K562 (cell line): ENCODE measurements at regions not wholly inside any gene's neighbourhood (a gene's known extent, or its start where the extent isn't known, plus 50 kb on each side); places are given as distances from the start of the nearest gene placed in this dataset.

Experiments
- ARHGAP35 ChIP-seq: fragments of 450-650 bp; IDR thresholded peaks from 2 replicates; pipeline ENCODE4 v1.6.1; 2018; ENCODE audit not compliant: partially characterized antibody
- FOS ChIP-seq: IDR thresholded peaks from 3 replicates; pipeline ENCODE4 v1.6.1; 2011; ENCODE audit not compliant: insufficient read length; ENCODE audit errors: extremely low read depth
- FOXJ3 ChIP-seq: sonication (generic); formaldehyde crosslinking; IDR thresholded peaks from 2 replicates; pipeline ENCODE4 v1.4.0; 2020; ENCODE audit warnings: mild to moderate bottlenecking, missing genetic modification reagents
- KLF16 ChIP-seq: IDR thresholded peaks from 2 replicates; pipeline ENCODE4 v1.6.1; 2016; ENCODE audit warnings: antibody characterized with exemption
- SAFB2 ChIP-seq: fragments of 200-400 bp; formaldehyde crosslinking; IDR thresholded peaks from 2 replicates; pipeline ENCODE4 v1.6.1; 2018; ENCODE audit warnings: borderline replicate concordance, low read length, low read depth, moderate library complexity; ENCODE audit not compliant: severe bottlenecking
- YY1 ChIP-seq, 3 experiments: IDR thresholded peaks; 2 replicates each; pipeline ENCODE4 v1.6.1; 2011; ENCODE audit warnings: low read length in 2 of 3, mild to moderate bottlenecking in 2 of 3, moderate library complexity in 2 of 3, borderline replicate concordance in 1 of 3, control low read depth in 1 of 3, low read depth in 1 of 3; ENCODE audit not compliant: insufficient read depth in 3 of 3, insufficient replicate concordance in 2 of 3, control insufficient read depth in 1 of 3, insufficient read length in 1 of 3; ENCODE audit errors: extremely low read depth in 1 of 3
- ZNF668 ChIP-seq: fragments of 250-450 bp; sonication (Bioruptor Pico); IDR thresholded peaks from 2 replicates; pipeline ENCODE4 v1.8.0; 2022; ENCODE audit warnings: mild to moderate bottlenecking, inconsistent platforms
- ZSCAN32 ChIP-seq: fragments of 450-650 bp; formaldehyde crosslinking; IDR thresholded peaks from 2 replicates; pipeline ENCODE4 v1.4.0; 2020; ENCODE audit warnings: mild to moderate bottlenecking, moderate library complexity
- TF ChIP-seq, protein P1 (sequence below): sonication (generic); formaldehyde crosslinking; IDR thresholded peaks from 2 replicates; pipeline ENCODE4 v1.8.1; 2022; ENCODE audit warnings: missing genetic modification reagents
- TF ChIP-seq, protein P2 (sequence below): sonication (generic); formaldehyde crosslinking; IDR thresholded peaks from 2 replicates; pipeline ENCODE4 v1.9.0; 2022; ENCODE audit warnings: mild to moderate bottlenecking, missing genetic modification reagents
- TF ChIP-seq, protein P3 (sequence below): fragments of 450-650 bp; IDR thresholded peaks from 2 replicates; pipeline ENCODE4 v1.6.1; 2016; ENCODE audit warnings: mild to moderate bottlenecking, moderate library complexity
- TF ChIP-seq, protein P4 (sequence below): fragments of 250-450 bp; sonication (Bioruptor Pico); IDR thresholded peaks from 2 replicates; pipeline ENCODE4 v1.8.0; 2022; ENCODE audit warnings: moderate library complexity, mild to moderate bottlenecking, inconsistent platforms
- TF ChIP-seq, protein P5 (sequence below): fragments of 450-650 bp; IDR thresholded peaks from 2 replicates; pipeline ENCODE4 v1.6.1; 2017; ENCODE audit warnings: antibody characterized with exemption, mild to moderate bottlenecking

DNA sequence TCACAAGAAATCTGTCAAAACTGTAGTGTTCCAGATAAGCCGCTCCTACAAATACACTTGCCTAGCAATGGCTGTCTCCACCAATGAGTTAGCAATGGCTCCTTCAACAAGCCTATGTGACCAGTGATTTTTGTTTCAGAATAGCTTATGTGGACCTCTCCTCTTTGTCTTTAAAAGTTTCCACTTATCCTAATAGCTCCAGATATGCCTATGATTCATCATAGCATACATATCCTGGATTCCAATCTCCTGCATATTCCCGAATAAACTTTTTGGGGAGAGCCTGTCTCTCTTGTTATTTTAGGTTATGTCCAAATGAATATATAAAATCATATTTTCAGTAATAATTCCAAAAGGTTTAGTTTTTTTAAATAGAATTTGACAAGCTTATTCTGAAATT, 510.6 kb downstream of the ARL4A start:
- no peak for TF ChIP-seq ZSCAN32
- no peak for TF ChIP-seq FOXJ3 (CRISPR knock-in tag)
- TF ChIP-seq, protein P1, sequence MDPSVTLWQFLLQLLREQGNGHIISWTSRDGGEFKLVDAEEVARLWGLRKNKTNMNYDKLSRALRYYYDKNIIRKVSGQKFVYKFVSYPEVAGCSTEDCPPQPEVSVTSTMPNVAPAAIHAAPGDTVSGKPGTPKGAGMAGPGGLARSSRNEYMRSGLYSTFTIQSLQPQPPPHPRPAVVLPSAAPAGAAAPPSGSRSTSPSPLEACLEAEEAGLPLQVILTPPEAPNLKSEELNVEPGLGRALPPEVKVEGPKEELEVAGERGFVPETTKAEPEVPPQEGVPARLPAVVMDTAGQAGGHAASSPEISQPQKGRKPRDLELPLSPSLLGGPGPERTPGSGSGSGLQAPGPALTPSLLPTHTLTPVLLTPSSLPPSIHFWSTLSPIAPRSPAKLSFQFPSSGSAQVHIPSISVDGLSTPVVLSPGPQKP = no peak
- no peak for TF ChIP-seq FOS
- TF ChIP-seq ZNF668 (CRISPR knock-in tag) = no peak
- no peak for TF ChIP-seq KLF16
- no peak for TF ChIP-seq ARHGAP35
- TF ChIP-seq SAFB2 = no peak
- TF ChIP-seq, protein P2, sequence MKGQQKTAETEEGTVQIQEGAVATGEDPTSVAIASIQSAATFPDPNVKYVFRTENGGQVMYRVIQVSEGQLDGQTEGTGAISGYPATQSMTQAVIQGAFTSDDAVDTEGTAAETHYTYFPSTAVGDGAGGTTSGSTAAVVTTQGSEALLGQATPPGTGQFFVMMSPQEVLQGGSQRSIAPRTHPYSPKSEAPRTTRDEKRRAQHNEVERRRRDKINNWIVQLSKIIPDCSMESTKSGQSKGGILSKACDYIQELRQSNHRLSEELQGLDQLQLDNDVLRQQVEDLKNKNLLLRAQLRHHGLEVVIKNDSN (CRISPR knock-in tag) = no peak
- TF ChIP-seq, protein P3, sequence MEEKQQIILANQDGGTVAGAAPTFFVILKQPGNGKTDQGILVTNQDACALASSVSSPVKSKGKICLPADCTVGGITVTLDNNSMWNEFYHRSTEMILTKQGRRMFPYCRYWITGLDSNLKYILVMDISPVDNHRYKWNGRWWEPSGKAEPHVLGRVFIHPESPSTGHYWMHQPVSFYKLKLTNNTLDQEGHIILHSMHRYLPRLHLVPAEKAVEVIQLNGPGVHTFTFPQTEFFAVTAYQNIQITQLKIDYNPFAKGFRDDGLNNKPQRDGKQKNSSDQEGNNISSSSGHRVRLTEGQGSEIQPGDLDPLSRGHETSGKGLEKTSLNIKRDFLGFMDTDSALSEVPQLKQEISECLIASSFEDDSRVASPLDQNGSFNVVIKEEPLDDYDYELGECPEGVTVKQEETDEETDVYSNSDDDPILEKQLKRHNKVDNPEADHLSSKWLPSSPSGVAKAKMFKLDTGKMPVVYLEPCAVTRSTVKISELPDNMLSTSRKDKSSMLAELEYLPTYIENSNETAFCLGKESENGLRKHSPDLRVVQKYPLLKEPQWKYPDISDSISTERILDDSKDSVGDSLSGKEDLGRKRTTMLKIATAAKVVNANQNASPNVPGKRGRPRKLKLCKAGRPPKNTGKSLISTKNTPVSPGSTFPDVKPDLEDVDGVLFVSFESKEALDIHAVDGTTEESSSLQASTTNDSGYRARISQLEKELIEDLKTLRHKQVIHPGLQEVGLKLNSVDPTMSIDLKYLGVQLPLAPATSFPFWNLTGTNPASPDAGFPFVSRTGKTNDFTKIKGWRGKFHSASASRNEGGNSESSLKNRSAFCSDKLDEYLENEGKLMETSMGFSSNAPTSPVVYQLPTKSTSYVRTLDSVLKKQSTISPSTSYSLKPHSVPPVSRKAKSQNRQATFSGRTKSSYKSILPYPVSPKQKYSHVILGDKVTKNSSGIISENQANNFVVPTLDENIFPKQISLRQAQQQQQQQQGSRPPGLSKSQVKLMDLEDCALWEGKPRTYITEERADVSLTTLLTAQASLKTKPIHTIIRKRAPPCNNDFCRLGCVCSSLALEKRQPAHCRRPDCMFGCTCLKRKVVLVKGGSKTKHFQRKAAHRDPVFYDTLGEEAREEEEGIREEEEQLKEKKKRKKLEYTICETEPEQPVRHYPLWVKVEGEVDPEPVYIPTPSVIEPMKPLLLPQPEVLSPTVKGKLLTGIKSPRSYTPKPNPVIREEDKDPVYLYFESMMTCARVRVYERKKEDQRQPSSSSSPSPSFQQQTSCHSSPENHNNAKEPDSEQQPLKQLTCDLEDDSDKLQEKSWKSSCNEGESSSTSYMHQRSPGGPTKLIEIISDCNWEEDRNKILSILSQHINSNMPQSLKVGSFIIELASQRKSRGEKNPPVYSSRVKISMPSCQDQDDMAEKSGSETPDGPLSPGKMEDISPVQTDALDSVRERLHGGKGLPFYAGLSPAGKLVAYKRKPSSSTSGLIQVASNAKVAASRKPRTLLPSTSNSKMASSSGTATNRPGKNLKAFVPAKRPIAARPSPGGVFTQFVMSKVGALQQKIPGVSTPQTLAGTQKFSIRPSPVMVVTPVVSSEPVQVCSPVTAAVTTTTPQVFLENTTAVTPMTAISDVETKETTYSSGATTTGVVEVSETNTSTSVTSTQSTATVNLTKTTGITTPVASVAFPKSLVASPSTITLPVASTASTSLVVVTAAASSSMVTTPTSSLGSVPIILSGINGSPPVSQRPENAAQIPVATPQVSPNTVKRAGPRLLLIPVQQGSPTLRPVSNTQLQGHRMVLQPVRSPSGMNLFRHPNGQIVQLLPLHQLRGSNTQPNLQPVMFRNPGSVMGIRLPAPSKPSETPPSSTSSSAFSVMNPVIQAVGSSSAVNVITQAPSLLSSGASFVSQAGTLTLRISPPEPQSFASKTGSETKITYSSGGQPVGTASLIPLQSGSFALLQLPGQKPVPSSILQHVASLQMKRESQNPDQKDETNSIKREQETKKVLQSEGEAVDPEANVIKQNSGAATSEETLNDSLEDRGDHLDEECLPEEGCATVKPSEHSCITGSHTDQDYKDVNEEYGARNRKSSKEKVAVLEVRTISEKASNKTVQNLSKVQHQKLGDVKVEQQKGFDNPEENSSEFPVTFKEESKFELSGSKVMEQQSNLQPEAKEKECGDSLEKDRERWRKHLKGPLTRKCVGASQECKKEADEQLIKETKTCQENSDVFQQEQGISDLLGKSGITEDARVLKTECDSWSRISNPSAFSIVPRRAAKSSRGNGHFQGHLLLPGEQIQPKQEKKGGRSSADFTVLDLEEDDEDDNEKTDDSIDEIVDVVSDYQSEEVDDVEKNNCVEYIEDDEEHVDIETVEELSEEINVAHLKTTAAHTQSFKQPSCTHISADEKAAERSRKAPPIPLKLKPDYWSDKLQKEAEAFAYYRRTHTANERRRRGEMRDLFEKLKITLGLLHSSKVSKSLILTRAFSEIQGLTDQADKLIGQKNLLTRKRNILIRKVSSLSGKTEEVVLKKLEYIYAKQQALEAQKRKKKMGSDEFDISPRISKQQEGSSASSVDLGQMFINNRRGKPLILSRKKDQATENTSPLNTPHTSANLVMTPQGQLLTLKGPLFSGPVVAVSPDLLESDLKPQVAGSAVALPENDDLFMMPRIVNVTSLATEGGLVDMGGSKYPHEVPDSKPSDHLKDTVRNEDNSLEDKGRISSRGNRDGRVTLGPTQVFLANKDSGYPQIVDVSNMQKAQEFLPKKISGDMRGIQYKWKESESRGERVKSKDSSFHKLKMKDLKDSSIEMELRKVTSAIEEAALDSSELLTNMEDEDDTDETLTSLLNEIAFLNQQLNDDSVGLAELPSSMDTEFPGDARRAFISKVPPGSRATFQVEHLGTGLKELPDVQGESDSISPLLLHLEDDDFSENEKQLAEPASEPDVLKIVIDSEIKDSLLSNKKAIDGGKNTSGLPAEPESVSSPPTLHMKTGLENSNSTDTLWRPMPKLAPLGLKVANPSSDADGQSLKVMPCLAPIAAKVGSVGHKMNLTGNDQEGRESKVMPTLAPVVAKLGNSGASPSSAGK = no peak
- no peak for TF ChIP-seq YY1 (IDR thresholded peaks at IDR 0.05; ENCODE audit: borderline replicate concordance in 1 of 3, control insufficient read depth in 1 of 3, extremely low read depth in 1 of 3, insufficient read depth in 3 of 3, insufficient read length in 1 of 3, insufficient replicate concordance in 2 of 3, low read depth in 1 of 3, low read length in 2 of 3)
- TF ChIP-seq, protein P4, sequence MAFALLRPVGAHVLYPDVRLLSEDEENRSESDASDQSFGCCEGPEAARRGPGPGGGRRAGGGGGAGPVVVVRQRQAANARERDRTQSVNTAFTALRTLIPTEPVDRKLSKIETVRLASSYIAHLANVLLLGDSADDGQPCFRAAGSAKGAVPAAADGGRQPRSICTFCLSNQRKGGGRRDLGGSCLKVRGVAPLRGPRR (CRISPR knock-in tag) = no peak
- TF ChIP-seq, protein P5, sequence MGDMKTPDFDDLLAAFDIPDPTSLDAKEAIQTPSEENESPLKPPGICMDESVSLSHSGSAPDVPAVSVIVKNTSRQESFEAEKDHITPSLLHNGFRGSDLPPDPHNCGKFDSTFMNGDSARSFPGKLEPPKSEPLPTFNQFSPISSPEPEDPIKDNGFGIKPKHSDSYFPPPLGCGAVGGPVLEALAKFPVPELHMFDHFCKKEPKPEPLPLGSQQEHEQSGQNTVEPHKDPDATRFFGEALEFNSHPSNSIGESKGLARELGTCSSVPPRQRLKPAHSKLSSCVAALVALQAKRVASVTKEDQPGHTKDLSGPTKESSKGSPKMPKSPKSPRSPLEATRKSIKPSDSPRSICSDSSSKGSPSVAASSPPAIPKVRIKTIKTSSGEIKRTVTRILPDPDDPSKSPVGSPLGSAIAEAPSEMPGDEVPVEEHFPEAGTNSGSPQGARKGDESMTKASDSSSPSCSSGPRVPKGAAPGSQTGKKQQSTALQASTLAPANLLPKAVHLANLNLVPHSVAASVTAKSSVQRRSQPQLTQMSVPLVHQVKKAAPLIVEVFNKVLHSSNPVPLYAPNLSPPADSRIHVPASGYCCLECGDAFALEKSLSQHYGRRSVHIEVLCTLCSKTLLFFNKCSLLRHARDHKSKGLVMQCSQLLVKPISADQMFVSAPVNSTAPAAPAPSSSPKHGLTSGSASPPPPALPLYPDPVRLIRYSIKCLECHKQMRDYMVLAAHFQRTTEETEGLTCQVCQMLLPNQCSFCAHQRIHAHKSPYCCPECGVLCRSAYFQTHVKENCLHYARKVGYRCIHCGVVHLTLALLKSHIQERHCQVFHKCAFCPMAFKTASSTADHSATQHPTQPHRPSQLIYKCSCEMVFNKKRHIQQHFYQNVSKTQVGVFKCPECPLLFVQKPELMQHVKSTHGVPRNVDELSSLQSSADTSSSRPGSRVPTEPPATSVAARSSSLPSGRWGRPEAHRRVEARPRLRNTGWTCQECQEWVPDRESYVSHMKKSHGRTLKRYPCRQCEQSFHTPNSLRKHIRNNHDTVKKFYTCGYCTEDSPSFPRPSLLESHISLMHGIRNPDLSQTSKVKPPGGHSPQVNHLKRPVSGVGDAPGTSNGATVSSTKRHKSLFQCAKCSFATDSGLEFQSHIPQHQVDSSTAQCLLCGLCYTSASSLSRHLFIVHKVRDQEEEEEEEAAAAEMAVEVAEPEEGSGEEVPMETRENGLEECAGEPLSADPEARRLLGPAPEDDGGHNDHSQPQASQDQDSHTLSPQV = no peak
